Left ventricle myocardium superior (tissue), 1 donor: ENCODE measurements at regions not wholly inside any gene's neighbourhood (a gene's known extent, or its start where the extent isn't known, plus 50 kb on each side); places are given as distances from the start of the nearest gene placed in this dataset.
A peak's percentile ranks its signal among the peaks of the same experiment; 100 is the strongest.
"Not testable (repeated sequence)": the region's sequence is repeated elsewhere in the genome, so short reads cannot be mapped to it uniquely, and the experiment has no call there.

Experiments used
- ATAC-seq: fragments of 200-7000 bp; cut with Tn5 transposase; one replicate; pipeline ENCODE4 v1.9.1; 2020; ENCODE audit warnings: mild to moderate bottlenecking, moderate library complexity
- DNase-seq: peaks from one replicate; pipeline ENCODE4 v3.0.0-alpha.2; 2020
- intact Hi-C: fragments of 100-400 bp; cut with micrococcal nuclease; formaldehyde crosslinking; loops from one replicate; pipeline ENCODE4 v1.11.0; 2022
- donor health status: DM: no; HTN: yes; CAD: no; lungs with severe emphysema.

DNA sequence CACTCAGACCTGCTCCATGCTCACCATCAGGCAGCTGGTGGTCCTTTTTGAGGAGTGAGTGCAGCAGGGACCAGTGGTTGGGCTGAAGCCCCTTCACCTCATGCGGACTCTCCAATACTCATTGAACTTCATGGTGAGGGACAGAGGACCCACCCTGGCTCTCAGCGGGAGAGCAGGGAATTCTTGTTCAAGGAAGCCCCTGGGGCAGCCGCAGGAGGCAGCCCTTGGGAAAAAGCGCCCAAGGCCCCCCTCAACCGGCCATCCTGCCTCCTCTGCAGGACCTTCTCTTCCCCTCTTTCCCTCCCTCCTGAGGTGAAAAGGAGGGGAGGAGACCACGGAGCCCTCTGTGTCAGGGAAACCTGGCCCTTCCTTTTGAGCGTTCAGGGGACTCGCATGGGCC is 4510.9 kb upstream of the OR11H1 start:
- DNase-seq, intact Hi-C loops: not testable (repeated sequence)
- peak; percentile 39 for ATAC-seq

DNA sequence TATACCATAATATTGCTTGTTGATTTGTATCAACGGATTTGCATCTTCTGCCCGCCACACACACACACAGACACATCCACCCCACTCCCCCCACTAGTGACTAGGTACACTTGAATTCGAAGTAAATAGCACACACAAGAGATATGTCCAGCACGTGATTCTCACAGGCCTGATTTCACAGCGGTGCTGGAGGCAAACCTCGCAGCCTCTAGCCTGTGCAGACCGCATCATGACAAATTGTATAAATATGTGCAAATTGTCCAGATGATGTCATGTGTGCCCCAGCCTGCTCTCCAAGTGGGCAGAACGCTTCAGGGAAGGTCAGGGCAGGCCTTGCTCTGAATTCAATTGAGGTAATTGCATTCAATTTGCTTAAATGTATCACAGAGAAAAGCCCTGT is 4507.5 kb upstream of the OR11H1 start:
- ATAC-seq, result peak; percentile 11
- intact Hi-C loops, DNase-seq: not testable (repeated sequence)

GRCh38 chr22:11026541-11026940 is 4501.5 kb upstream of the OR11H1 start:
- intact Hi-C loops, DNase-seq, ATAC-seq: not testable (repeated sequence)

- intact Hi-C loops, ATAC-seq, DNase-seq: not testable (repeated sequence)
Measured at GRCh38 chr22:11027064-11027463, 4500.9 kb upstream of the OR11H1 start.

DNA sequence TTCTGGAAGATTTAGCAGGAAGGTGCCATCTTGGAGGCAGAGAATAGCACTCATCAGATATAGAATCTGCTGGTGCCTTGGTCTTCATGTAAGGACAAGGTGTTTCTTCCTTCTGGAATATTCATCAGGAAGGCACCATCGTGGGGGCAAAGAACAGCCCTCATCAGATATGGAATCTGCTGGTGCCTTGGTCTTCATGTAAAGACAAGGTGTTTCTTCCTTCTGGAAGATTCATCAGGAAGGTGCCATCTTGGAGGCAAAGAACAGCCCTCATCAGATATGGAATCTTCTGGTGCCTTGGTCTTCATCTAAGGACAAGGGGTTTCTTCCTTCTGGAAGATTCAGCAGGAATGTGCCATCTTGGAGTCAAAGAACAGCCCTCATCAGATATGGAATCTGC is 4500.5 kb upstream of the OR11H1 start:
- ATAC-seq, DNase-seq, intact Hi-C loops: not testable (repeated sequence)

DNA sequence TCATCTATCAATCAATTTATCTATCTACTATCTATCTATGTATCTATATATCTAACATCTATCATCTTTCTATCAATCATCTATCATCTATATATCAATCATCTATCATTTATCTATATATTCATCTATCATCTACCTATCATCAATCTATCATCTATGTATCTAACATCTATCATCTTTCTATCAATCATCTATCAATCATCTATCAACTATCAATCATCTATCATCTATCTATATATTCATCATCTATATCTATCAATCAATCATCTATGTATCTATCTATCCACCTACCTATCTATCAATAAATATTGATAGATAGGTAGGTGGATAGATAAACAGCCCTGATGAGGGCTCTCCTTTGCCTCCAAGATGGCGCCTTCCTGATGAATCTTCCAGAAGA is 4499.8 kb upstream of the OR11H1 start:
- ATAC-seq, intact Hi-C loops, DNase-seq: not testable (repeated sequence)

- intact Hi-C loops, ATAC-seq, DNase-seq: not testable (repeated sequence)
Measured at GRCh38 chr22:11029534-11029933, 4498.5 kb upstream of the OR11H1 start.

GRCh38 chr22:11029967-11030366 is 4498.0 kb upstream of the OR11H1 start:
- ATAC-seq, intact Hi-C loops: not testable (repeated sequence)

DNA sequence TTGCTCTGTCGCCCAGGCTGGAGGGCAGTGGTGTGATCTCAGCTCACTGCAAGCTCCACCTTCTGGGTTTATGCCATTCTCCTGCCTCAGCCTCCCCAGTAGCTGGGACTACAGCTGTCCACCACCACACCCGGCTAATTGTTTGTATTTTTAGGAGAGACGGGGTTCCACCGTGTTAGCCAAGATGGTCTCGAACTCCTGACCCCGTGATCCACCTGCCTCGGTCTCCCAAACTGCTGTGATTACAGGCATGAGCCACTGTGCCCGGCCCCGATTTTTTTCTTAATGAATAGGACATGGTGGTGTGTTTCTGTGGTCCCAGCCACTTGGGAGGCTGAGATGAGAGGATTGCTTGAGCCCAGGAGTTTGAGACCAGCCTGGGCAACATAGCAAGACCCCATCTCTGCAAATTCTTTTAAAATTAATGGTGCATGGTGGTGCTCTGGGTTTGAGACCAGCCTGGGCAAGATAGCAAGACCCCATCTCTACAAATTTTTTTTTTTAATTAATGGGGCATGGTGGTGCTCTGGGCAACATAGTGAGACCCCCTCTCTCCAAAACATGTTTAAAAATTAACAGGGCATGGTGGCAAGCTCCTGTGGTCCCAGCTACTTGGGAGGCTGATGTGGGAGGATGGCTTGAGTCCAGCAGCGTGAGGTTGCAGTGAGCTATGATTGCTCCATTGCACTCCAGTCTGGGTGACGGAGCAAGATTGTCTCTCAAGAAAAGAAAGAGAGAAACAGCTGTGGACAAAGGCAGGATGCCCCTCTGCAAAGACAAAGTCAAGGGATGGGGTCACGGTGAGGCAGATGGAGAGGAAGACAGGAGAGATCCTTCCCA is 4497.2 kb upstream of the OR11H1 start:
- DNase-seq, result not testable (repeated sequence)

More at GRCh38 chr22:11029967-11030366, 4498.0 kb upstream of the OR11H1 start:
- not testable (repeated sequence) for DNase-seq

GRCh38 chr22:11032115-11032514 is 4495.9 kb upstream of the OR11H1 start:
- DNase-seq, intact Hi-C loops, ATAC-seq: not testable (repeated sequence)

More for the DNA sequence above, 4497.2 kb upstream of the OR11H1 start:
- intact Hi-C loops, ATAC-seq: not testable (repeated sequence)

DNA sequence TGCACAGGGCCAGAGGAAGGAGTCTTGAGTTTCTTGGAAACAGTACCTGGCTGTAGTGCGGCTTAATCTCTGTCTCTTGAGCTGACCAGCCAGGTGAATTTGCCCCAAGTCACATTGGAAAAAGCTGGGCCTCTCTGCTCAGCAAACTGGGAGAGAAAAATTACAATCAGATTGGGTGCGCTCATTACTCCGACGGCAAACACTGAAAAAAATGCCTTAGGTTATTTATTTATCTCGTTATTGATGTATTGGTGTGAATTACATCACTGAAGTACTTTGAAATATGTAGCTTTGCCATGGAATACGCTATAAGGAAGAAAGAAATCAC is 4493.4 kb upstream of the OR11H1 start:
- intact Hi-C loops, ATAC-seq, DNase-seq: not testable (repeated sequence)

- DNase-seq, ATAC-seq, intact Hi-C loops: not testable (repeated sequence)
Measured at GRCh38 chr22:11035031-11035873, 4492.7 kb upstream of the OR11H1 start.

GRCh38 chr22:11037314-11037713 is 4490.7 kb upstream of the OR11H1 start:
- ATAC-seq, intact Hi-C loops, DNase-seq: not testable (repeated sequence)

DNA sequence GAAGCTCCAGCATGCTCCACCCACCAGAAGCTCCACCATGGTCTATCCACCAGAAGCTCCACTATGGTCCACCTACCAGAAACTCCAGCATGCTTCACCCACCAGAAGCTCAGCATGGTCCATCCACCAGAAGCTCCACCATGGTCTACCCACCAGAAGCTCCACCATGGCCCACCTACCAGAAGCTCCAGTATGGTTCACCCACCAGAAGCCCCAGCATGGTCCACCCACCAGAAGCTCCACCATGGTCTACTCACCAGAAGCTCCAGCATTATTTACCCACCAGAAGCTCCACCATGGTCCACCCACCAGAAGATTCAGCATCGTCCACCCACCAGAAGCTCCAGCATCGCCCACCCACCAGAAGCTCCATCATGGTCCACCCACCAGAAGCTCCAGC is 4490.2 kb upstream of the OR11H1 start:
- DNase-seq, intact Hi-C loops: not testable (repeated sequence)

DNA sequence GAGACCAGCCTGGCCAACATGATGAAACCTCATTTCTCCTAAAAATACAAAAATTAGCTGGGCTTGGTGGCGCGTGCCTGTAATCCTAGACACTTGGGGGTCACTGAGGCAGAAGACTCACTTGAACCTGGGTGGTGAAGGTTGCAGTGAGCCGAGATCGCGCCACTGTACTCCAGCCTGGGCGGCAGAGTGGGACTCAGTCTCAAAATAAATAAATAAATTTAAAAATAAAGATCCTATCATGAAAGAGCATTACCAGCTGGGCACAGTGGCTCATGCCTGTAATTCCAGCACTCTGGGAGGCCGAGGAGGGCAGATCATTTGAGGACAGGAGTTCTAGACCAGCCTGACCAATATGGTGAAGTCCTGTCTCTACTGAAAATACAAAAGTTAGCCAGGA is 4489.2 kb upstream of the OR11H1 start:
- intact Hi-C loops, ATAC-seq, DNase-seq: not testable (repeated sequence)

More for the DNA sequence above, 4490.2 kb upstream of the OR11H1 start:
- not testable (repeated sequence) for ATAC-seq

DNA sequence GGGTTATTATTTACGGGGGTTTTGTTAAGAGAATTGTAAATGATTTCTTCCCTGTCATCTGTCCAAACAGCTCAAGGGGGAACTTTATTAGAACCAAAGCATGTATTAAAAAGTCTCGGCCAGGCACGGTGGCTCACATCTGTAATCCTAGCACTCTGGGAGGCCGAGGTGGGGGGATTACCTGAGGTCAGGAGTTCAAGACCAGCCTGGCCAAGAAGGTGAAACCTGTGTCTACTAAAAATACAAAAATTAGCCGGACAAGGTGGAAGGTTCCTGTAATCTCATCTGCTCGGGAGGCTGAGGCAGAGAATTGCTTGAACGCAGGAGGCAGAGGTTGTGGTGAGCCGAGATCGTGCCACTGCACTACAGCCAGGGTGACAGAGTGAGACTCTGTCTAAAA is 4486.6 kb upstream of the OR11H1 start:
- DNase-seq, ATAC-seq, intact Hi-C loops: not testable (repeated sequence)

- intact Hi-C loops, result no loop called here
- DNase-seq (no peak), ATAC-seq (no peak)
Measured at GRCh38 chr22:11042116-11042515, 4485.9 kb upstream of the OR11H1 start.

- ATAC-seq, intact Hi-C loops, DNase-seq: not testable (repeated sequence)
Measured at GRCh38 chr22:11043289-11043688, 4484.7 kb upstream of the OR11H1 start.

DNA sequence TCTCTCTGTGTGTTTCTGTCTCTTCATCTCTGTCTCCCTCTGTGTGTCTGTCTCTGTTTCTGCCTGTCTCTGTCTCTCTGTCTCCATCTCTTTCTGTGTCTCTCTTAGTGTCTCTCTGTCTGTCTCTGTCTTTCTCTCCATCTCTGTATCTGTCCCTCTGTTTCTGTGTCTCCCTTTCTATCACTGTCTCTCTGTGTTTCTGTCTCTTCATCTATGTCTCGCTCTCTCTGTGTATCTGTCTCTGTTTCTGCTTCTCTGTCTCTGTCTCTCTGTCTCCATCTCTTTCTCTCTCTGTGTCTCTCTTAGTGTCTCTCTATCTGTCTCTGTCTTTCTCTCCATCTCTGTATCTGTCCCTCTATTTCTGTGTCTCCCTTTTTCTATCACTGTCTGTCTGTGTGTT is 4479.1 kb upstream of the OR11H1 start:
- intact Hi-C loops, result not testable (repeated sequence)

More for the DNA sequence above, 4479.1 kb upstream of the OR11H1 start:
- ATAC-seq, DNase-seq: not testable (repeated sequence)
